Stimulated activated CD4-positive, alpha-beta T cell treated with anti-CD3 and anti-CD28 coated beads, Interleukin-1b, Interleukin-23, amount 100 ng/mL, for 4 hours (primary cell): ENCODE measurements at regions not wholly inside any gene's neighbourhood (a gene's known extent, or its start where the extent isn't known, plus 50 kb on each side); places are given as distances from the start of the nearest gene placed in this dataset.
"Not testable (repeated sequence)": the region's sequence is repeated elsewhere in the genome, so short reads cannot be mapped to it uniquely, and the experiment has no call there.

Experiments used
- DNase-seq, 2 donors: peaks; one replicate each; pipeline ENCODE4 v3.0.0-alpha.2; 2020; ENCODE audit warnings: low read depth in 2 of 2

- DNase-seq: not testable (repeated sequence)
Observed at GRCh38 chr16:16561532-16561931, 182.6 kb downstream of the NPIPA7 start.

DNA sequence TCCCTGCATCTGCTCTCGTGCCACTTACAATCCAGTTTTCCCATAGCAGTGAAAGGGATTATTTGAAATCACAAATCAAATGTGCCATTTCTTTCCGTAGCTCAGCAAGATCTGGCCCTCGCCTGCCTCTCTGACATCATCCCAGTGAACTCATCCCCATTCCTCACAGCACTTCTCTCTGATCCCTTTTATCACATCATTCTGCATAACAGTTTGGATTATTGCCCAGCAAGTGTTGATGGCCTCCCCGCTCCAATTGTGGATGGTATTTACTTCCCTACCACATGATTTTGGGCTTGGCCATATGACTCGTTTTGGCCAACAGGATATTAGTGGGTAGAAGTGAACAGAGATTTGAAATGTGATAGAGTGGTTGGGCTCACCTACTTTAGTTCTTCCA lies 185.0 kb downstream of the NPIPA7 start:
- not testable (repeated sequence) for DNase-seq

DNA sequence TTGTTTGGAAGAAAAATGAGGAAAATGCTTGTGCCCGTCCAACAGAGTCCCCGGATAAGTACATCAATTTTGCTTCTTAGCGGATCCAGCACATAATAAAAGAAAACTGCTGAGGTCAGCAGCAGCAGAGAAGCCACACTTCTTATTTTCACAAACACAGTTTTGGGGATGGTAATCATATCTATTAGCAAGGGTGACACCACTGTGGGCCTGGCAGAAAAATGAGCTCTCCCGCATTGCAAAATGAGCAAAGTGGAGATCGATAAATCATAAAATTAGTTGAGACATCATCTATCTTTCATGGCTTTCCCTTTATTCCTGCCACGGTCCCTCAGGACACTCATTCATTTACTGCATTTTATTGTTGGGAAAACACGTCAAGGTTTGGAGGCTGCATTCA lies 186.4 kb downstream of the NPIPA7 start:
- DNase-seq: not testable (repeated sequence)

- DNase-seq: not testable (repeated sequence)
Observed at GRCh38 chr16:16570055-16570454, 191.1 kb downstream of the NPIPA7 start.

- DNase-seq: not testable (repeated sequence)
Observed at GRCh38 chr16:16570874-16571273, 191.9 kb downstream of the NPIPA7 start.

DNA sequence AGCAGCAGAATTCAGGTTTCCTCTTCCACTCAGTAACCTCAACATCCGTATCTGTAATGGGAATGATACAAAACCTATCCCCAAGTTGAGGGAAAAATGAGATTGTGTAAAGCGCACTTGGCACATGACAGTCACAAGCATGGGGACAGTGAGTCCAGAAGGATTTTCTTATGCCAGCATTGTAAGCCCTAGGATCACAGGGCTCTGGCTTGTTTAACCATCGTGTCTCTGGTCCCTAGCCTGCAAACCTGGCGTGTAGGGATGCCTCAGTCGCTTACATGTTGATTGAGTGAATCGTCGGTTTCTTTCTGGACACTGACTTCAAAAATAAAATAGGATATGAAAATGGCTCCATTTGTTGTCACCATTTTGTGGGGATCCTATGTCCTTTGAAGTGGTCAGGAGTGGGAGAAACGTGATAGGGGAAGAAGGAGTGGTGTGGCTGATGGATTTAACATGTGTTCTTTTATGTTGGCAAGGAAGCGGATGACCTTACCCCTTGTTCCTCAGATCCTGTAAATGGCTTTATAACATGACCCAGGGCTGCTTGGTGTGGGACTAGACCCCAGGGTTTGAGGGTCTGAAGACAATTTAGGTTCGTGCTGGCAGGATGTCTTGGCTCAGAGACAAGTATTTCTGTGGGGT lies 193.3 kb downstream of the NPIPA7 start:
- DNase-seq: not testable (repeated sequence)

GRCh38 chr16:16577062-16577461 lies 198.1 kb downstream of the NPIPA7 start:
- not testable (repeated sequence) for DNase-seq

- DNase-seq: no peak
Observed at GRCh38 chr16:16578701-16579100, 199.8 kb downstream of the NPIPA7 start.

DNA sequence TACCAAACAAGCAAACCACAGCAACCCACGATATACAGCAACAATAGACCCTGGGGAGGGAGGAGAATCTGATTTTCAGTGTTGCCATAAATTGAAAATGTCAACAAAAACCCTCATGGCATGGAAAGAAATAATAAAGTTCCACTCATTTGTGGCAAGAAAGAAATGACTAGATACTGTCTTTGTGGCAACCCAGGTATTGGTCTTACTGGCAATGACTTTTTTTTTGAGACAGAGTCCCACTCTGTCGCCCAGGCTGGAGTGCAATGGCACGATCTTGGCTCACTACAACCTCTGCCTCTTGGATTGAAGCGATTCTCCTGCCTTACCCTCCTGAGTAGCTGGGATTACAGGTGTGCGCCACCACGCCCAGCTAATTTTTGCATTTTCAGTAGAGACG lies 204.0 kb downstream of the NPIPA7 start:
- not testable (repeated sequence) for DNase-seq

DNA sequence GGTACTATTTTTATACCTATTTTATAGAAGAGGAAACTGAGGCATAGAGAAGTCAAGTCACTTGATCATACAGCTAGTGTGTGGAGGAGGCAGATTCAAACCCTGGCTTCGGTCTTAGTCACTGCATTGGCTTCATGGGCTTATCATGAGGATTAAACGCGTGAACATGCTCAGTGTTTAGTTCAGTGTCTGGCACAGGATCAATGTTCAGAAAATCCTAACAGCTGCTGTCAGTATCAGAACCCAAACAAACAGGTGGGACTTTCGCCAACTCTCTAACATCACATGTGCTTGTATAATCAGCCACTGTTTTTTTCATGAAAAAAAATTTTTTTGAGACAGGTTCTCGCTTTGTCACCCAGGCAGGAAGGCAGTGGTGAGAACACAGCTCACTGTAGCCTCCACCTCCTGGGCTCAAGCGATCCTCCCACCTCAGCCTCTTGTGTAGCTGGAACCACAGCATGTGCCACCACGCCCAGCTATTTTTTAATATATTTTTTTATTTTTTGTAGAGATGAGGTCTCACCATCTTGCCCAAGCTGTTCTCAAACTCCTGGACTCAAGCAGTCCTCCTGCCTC lies 207.2 kb downstream of the NPIPA7 start:
- DNase-seq: not testable (repeated sequence)

DNA sequence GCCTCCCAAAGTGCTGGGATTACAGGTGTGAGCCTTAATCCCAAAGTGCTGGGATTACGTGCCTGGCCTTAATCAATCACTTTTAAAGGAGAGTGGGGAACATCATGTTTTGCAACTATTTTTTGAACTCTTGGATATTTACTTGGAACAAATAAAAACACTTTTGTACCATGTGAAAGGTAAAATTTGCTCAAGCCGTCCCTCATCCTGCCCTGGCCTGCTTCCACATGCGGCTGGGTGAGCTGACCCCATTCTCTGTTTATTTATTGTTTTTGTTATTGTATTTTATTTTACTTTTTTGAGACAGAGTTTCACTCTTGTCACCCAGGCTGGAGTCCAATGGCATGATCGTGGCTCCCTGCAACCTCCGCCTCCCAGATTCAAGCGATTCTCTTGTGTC lies 208.0 kb downstream of the NPIPA7 start:
- DNase-seq: not testable (repeated sequence)

DNA sequence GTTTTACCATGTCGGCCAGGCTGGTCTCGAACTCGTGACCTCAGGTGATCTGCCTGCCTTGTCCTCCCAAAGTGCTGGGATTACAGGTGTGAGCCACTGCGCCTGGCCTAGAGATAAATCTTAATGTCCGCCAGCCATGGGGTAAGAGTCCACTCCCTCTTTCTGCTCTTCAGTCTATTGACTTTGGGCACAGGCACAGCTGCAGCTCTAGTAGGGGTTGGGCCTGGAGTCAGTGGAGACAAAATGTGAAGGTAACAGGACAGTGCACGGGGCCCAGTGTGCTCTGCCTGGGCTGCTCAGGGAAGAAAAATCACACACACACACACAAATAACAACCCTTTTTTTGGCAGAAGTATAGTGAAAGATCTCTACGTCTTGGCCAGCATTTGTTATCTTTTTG lies 209.5 kb downstream of the NPIPA7 start:
- DNase-seq: not testable (repeated sequence)

DNA sequence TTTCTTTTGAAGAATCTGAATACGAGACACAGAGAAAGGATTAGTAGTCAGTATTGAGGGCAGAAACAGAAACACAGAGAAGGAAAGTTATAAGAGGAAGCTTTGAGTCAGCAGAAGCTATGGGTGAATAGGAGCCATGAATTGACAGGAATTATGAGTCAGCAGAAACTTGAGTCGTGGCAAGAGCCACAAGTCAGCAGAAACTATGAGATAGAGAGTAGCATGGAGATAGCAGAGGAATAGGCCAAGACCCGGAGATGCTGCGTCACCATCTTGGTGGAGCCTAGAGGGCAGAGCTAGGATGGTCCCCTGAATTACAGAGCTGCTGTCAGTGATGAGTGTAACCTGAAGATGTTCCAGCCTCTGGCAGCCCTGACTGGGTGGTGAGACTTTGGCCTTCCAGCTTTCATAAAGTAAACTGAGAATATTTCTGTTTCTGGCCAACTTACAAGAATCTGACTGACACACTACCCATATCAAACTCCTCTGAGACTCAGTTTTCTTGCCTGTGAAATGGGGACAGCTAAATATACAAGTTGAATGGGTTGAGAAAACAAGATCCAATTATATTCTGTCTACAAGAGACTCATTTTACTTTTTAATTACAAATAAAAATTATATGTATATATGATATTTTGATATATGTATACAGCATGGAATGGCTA lies 211.8 kb downstream of the NPIPA7 start:
- not testable (repeated sequence) for DNase-seq

GRCh38 chr16:16593156-16593863 lies 214.4 kb downstream of the NPIPA7 start:
- DNase-seq: peak; percentile 15 to 26

- DNase-seq: not testable (repeated sequence)
Observed at GRCh38 chr16:16595029-16595718, 216.2 kb downstream of the NPIPA7 start.

DNA sequence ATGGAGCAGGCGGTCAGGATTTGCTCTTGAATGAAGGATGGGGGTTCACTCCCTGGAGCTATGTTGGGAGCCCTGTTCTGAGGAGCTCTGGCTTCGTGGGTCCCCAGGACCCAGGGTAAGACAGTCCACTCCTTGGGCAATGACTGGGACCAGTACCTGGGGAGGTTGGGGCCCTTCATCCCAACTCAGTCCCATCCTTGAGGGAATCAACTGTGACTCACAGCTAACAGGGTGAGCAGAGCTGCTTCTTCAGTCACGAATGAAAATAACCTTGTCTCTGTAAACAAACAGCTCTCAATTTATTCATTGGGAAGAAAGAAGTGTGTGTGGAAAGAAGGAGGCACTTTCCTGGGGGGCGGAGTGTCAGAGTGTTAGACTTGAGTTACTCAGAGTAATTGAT lies 222.3 kb downstream of the NPIPA7 start:
- DNase-seq: not testable (repeated sequence)

GRCh38 chr16:16607401-16608082 lies 228.6 kb downstream of the NPIPA7 start:
- DNase-seq: not testable (repeated sequence)

DNA sequence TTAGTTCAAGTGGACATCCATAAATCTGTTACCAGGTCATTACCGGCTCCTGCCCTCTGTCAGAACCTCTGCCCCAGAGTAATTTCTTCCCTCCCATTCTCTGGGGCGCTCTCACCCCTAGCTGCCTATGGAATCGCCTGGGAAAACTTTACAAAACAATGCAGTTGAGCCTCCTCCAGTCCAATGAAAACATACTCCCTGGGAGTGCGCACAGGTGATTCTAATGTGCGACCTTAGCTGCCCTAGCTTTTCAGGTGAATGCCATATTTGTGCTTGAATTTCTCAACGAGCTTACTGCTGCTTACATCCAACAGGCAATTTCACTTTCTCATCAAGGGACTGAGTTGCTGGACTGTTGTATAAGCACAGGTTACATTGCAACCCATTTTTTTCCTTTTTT lies 230.7 kb downstream of the NPIPA7 start:
- DNase-seq: not testable (repeated sequence)

- not testable (repeated sequence) for DNase-seq
Observed at GRCh38 chr16:16610389-16610967, 231.5 kb downstream of the NPIPA7 start.

- not testable (repeated sequence) for DNase-seq
Observed at GRCh38 chr16:16613212-16613611, 234.3 kb downstream of the NPIPA7 start.

DNA sequence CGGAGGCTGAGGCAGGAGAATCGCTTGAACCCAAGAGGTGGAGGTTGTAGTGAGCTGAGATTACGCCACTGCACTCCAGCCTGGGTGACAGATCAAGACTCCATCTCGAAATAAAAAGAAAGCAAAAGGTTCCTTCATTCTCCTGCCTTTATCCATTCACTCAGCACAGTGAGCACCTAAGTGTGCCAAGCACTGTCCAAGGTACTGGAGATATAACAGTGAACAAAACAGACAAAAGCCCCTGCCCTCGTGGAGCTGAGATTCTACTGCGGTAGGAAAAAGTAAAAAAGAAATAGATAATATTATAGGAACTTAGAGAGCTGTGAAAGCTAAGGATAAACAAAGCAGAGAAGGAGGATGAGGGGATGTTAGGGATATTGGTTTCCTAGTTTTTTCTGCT lies 235.5 kb downstream of the NPIPA7 start:
- not testable (repeated sequence) for DNase-seq
